ENCODE measurements at regions not wholly inside any gene's neighbourhood (a gene's known extent, or its start where the extent isn't known, plus 50 kb on each side); places are given as distances from the start of the nearest gene placed in this dataset.

DNA sequence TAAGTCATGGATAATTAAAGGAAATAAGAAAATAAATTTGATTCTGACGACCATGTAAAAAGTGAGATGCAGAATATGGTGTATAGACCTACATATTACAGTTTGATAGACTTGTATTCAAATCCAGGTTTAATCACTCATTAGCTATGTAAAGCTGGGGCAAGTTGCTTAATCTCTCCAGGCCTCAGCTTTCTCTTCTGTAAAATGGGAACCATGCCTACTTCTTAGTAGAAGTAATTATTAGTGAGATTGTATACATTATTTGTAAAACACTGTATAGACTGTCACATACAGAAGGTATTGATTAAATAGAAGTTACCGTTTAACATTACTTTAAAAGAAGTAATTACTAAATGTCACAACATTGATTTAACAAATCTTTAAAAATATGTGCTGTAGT, 392.2 kb downstream of the STK39 start:
- 21 to 28% methylated on average over 2 of the region's 2 CpGs for WGBS, 2 experiments (ENCODE audit: low coverage in 1 of 2, low lambda C conversion rate in 2 of 2, missing lambda C conversion rate in 2 of 2)

DNA sequence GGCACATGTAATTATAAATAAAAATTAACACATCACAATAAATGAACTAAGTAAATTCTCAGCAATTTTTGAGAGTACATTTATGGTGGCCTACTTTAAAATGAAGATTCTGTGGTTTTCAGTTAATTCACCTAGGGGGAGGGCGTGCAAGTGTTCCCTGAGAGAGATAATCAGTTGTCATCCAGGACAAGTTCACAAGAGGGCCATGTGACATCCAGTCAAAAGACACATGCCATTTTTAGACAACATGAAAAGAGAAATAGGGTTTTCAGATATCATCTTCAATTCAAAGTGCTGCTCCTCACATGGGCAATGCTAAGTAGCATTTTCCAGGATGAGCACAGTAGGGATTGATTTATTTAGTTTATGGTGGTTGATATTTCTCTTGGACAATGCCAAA, 393.7 kb downstream of the STK39 start:
- H2AFZ ChIP-seq = no peak overlapping the region
- H3K9me3 ChIP-seq (ENCODE audit: low read depth) = no peaks in the 10 kb centered on the region
- H3K9ac ChIP-seq = no peak overlapping the region
- 9 to 12% methylated on average over 1 of the region's 1 CpG for WGBS, 2 experiments (ENCODE audit: low coverage in 1 of 2, low lambda C conversion rate in 2 of 2, missing lambda C conversion rate in 2 of 2)
- DNase-seq = no peak
- no peak overlapping the region for H3K4me2 ChIP-seq (ENCODE audit: unreplicated experiment)
- no peak for TF ChIP-seq EZH2 (IDR thresholded peaks at IDR 0.05; ENCODE audit: insufficient read depth, poor library complexity, severe bottlenecking)
- TF ChIP-seq EZH2phosphoT487 (IDR thresholded peaks at IDR 0.05; ENCODE audit: insufficient read depth, low read depth) = no peak
- no peaks in the 10 kb centered on the region for H3K4me1 ChIP-seq (ENCODE audit: insufficient read depth)
- H3K27me3 ChIP-seq (replicated peaks; ENCODE audit: insufficient read depth) = no peaks in the 10 kb centered on the region
- no peak overlapping the region for H3K4me3 ChIP-seq
- H3F3A ChIP-seq (ENCODE audit: insufficient read depth) = no peaks in the 10 kb centered on the region
- in situ Hi-C loops (cut with MboI) = no loop called here
- no peaks in the 10 kb centered on the region for H3K79me2 ChIP-seq (ENCODE audit: insufficient read depth)
- H3K27ac ChIP-seq = no peak overlapping the region
- H4K20me1 ChIP-seq (ENCODE audit: insufficient read depth) = no peaks in the 10 kb centered on the region
- H3K36me3 ChIP-seq (ENCODE audit: low read depth) = no peaks in the 10 kb centered on the region
- H3K9me2 ChIP-seq (ENCODE audit: insufficient read depth) = no peaks in the 10 kb centered on the region

More for the DNA sequence above, 392.2 kb downstream of the STK39 start:
- H3F3A ChIP-seq (ENCODE audit: insufficient read depth) = no peaks in the 10 kb centered on the region
- no peak overlapping the region for H2AFZ ChIP-seq
- no peaks in the 10 kb centered on the region for H3K9me3 ChIP-seq (ENCODE audit: low read depth)
- no peak overlapping the region for H3K4me2 ChIP-seq (ENCODE audit: unreplicated experiment)
- no peaks in the 10 kb centered on the region for H3K9me2 ChIP-seq (ENCODE audit: insufficient read depth)
- no peaks in the 10 kb centered on the region for H3K36me3 ChIP-seq (ENCODE audit: low read depth)
- no peak for DNase-seq
- H3K79me2 ChIP-seq (ENCODE audit: insufficient read depth) = no peaks in the 10 kb centered on the region
- H3K4me1 ChIP-seq (ENCODE audit: insufficient read depth) = no peaks in the 10 kb centered on the region
- no peaks in the 10 kb centered on the region for H3K27me3 ChIP-seq (replicated peaks; ENCODE audit: insufficient read depth)
- no peak overlapping the region for H3K4me3 ChIP-seq
- no peak for TF ChIP-seq EZH2 (IDR thresholded peaks at IDR 0.05; ENCODE audit: insufficient read depth, poor library complexity, severe bottlenecking)
- no peak for TF ChIP-seq EZH2phosphoT487 (IDR thresholded peaks at IDR 0.05; ENCODE audit: insufficient read depth, low read depth)
- in situ Hi-C loops (cut with MboI) = no loop called here
- H3K27ac ChIP-seq = no peak overlapping the region
- H4K20me1 ChIP-seq (ENCODE audit: insufficient read depth) = no peaks in the 10 kb centered on the region
- no peak overlapping the region for H3K9ac ChIP-seq

DNA sequence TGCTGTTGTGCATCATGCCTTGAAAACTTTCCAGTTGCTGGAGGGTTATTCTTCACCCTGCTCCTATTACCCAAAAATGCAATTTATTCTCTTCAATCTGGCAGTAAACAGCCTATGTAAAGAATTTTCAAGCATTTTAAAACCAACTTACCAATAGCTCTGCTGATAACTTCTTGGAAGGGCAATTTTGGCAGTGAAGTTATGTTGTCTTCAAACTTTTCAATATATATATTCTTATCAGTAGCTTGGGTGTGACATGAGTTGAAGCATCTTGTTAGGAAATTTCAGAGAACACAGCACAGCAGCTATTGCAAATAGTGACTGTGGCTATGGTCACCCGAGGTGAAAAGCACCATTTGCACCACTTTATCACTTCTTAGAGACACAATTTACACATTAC, 395.5 kb downstream of the STK39 start:
- H3K4me2 ChIP-seq (ENCODE audit: unreplicated experiment) = no peak overlapping the region
- H3F3A ChIP-seq (ENCODE audit: insufficient read depth) = no peaks in the 10 kb centered on the region
- WGBS, 2 experiments (ENCODE audit: low coverage in 1 of 2, low lambda C conversion rate in 2 of 2, missing lambda C conversion rate in 2 of 2) = 2 to 5% methylated on average over 1 of the region's 1 CpG
- in situ Hi-C loops (cut with MboI) = no loop called here
- no peak overlapping the region for H3K9ac ChIP-seq
- TF ChIP-seq EZH2phosphoT487 (IDR thresholded peaks at IDR 0.05; ENCODE audit: insufficient read depth, low read depth) (no peak), EZH2 (IDR thresholded peaks at IDR 0.05; ENCODE audit: insufficient read depth, poor library complexity, severe bottlenecking) (no peak)
- H4K20me1 ChIP-seq (ENCODE audit: insufficient read depth) = no peaks in the 10 kb centered on the region
- H3K9me3 ChIP-seq (ENCODE audit: low read depth) = no peaks in the 10 kb centered on the region
- H3K9me2 ChIP-seq (ENCODE audit: insufficient read depth) = no peaks in the 10 kb centered on the region
- H3K79me2 ChIP-seq (ENCODE audit: insufficient read depth) = no peaks in the 10 kb centered on the region
- H3K27ac ChIP-seq = no peak overlapping the region
- no peaks in the 10 kb centered on the region for H3K4me1 ChIP-seq (ENCODE audit: insufficient read depth)
- H3K36me3 ChIP-seq (ENCODE audit: low read depth) = no peaks in the 10 kb centered on the region
- H3K4me3 ChIP-seq = no peak overlapping the region
- no peaks in the 10 kb centered on the region for H3K27me3 ChIP-seq (replicated peaks; ENCODE audit: insufficient read depth)
- no peak for DNase-seq
- no peak overlapping the region for H2AFZ ChIP-seq

DNA sequence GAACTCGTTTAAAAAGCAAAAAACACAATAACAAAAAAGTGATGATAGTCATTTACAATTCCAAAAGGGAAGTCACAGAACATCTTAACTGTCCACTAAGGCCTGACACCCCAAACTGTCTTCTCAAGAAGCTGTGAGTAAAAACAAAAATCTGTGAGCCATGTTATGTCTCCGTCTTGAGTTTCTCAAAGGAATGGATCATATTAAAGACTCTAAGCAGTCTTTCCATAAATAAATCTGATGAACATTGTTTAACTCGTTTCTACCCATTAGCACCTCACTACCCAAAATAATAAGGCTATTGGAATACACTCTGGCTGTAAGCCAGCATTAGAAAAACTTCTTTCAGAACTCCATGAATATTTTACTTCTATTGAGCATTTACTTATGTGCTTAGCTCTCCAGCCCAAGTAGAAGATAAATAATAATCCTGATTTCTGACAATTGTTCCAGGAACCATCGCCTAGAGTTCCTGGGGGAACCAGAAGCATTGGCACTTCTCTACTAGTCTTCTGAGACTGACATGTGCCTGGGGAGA, 396.0 kb downstream of the STK39 start:
- Histone ChIP-seq H3K79me2 (ENCODE audit: insufficient read depth) (no peaks in the 10 kb centered on the region), H3K4me1 (ENCODE audit: insufficient read depth) (no peaks in the 10 kb centered on the region), H3K4me2 (ENCODE audit: unreplicated experiment) (no peak overlapping the region), H2AFZ (no peak overlapping the region), H3K27me3 (replicated peaks; ENCODE audit: insufficient read depth) (no peaks in the 10 kb centered on the region), H3F3A (ENCODE audit: insufficient read depth) (no peaks in the 10 kb centered on the region), H3K9ac (no peak overlapping the region), H3K9me2 (ENCODE audit: insufficient read depth) (no peaks in the 10 kb centered on the region), H3K4me3 (no peak overlapping the region), H3K9me3 (ENCODE audit: low read depth) (no peaks in the 10 kb centered on the region), H4K20me1 (ENCODE audit: insufficient read depth) (no peaks in the 10 kb centered on the region), H3K36me3 (ENCODE audit: low read depth) (no peaks in the 10 kb centered on the region), H3K27ac (no peak overlapping the region)
- in situ Hi-C loops (cut with MboI) = no loop called here
- no peak for TF ChIP-seq EZH2 (IDR thresholded peaks at IDR 0.05; ENCODE audit: insufficient read depth, poor library complexity, severe bottlenecking)
- TF ChIP-seq EZH2phosphoT487 (IDR thresholded peaks at IDR 0.05; ENCODE audit: insufficient read depth, low read depth) = no peak
- 4 to 5% methylated on average over 4 of the region's 4 CpGs for WGBS, 2 experiments (ENCODE audit: low coverage in 1 of 2, low lambda C conversion rate in 2 of 2, missing lambda C conversion rate in 2 of 2)
- DNase-seq = no peak

Measured in GM23248 (cell line).